GM19372 (cell line): ENCODE measurements at regions not wholly inside any gene's neighbourhood (a gene's known extent, or its start where the extent isn't known, plus 50 kb on each side); places are given as distances from the start of the nearest gene placed in this dataset.
"Not testable (repeated sequence)": the region's sequence is repeated elsewhere in the genome, so short reads cannot be mapped to it uniquely, and the experiment has no call there.

Experiments
- ATAC-seq: cut with Tn5 transposase; IDR thresholded peaks from one replicate; pipeline ENCODE4 v1.9.1; 2021; ENCODE audit warnings: mild to moderate bottlenecking, low read depth, moderate library complexity; ENCODE audit not compliant: unreplicated experiment

GRCh38 chr10:8638088-8638672 lies 583.7 kb downstream of the GATA3 start:
- ATAC-seq: no peak

DNA sequence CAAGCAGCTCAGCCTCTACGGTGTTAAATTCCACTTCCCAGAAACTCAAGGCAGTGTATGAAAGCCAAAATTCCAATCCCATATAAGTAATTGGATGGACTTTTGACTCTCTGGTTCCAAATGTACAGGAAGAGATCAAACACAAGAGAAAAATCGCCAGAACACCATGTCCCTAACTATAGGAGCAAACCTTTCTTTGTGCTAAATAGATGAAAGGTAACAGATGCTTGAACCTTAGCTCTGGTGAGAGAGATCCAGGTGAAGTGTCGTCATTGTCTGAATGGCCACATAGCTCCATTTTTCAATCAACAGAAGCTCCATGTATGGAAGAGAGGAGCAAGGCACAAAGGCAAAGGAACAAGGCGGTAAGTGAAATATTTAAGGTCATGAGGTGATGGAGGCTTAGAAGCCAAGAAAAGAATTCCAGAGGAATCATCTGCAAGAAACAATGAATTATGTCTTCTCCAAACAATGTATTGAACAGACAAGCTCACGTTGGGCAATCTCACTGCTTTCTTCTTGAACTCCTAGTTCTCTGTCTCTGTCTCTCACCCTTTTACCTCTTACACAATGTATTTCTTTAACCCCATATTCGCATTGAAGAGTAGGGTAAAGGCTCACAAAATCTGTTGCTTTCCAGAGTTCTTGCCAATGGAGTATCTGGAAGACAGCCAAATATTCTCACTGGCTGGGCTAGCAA lies 585.1 kb downstream of the GATA3 start:
- ATAC-seq: no peak

GRCh38 chr10:8640301-8640700 lies 585.8 kb downstream of the GATA3 start:
- no peak for ATAC-seq

- ATAC-seq: no peak
Observed at GRCh38 chr10:8640878-8641277, 586.4 kb downstream of the GATA3 start.

DNA sequence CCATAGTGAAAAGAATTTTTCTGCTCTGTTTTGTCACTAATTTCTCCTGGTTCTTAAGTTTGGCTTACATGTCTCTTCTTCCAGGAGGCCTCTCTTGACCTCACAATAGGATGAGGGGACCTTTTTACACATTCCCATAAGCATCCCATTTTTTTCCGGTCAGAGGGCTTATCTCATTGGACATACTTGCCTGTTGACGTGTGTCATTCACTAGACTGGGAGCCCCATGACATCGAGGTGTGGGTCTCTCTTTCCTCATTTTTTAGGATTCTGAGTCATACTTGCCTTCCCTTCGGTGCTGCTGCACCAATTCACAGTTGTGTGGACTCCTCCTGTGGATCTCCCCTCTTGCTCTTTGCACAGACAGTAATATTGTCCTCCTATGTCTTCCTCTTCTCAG lies 601.8 kb downstream of the GATA3 start:
- no peak for ATAC-seq

DNA sequence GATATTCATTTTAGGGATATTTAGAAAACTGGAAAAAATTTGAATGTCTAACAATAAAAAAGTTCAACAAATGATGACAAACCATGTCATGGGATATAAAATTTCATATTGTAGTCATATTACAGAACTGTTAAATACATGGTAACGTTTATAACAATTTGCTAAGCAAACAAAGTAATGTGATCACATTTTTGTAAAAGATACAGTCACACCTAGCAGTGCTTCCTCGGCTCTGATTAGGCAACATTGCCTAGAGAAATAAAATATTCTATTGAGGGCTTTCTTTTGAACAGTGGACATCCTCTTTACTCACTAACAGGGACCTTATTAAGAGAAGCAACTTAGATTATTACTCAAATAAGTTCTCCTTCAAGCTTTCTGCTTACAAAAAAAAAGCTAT lies 605.5 kb downstream of the GATA3 start:
- ATAC-seq: no peak

DNA sequence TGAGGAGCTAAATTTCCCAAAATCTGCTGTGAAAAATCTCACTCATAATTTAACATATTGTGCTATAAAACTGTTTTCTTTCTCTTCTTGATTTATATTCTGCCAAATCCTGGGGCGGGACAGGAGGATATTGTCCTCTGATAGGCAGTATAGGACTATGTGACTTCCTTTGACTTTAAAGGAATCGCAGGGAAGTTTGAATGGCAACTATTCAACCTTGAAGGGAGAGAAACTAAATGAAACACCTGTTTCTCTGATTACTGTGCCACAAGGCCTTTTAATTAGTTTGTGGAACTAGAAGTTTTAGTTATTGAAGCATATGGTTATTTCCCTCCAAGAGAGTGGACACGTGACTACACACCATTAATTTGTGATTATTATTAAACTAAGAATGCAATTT lies 607.4 kb downstream of the GATA3 start:
- ATAC-seq: no peak

DNA sequence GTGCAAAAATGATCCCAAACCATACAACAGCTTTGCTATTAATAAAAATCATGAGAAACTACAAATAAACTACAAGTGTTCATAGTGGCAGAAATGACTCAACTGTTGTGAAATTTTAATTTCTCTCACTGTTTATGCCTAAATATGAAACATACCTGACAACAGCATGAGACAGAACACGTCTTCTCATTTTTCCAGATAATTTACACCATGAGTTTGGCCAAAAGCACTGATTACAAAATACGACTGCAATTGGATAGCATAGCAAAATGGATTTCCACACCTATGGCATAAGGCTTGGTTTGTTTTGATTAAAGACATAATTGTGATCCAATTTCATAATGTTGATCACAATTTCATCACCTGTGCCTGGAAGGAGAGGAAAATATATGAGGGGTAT lies 608.6 kb downstream of the GATA3 start:
- ATAC-seq: no peak

DNA sequence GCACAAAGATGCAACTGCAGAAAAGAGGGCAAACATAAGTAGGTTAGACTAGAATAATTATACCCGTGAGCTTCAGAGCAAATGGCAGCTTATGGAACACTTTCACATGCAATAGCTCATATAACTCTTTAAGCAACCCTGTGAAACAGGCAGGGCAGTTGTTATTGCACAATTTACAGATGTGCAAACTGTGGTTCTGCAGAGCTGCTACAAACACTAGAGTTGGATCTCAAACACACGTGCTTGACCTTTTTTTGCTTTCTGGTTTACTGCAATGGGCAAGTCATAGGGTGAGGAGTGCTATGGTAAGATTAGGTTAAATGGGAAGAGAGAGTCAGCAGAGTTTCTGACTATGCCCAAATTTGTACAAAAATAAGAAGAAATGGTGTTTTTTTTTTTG lies 610.8 kb downstream of the GATA3 start:
- no peak for ATAC-seq

- no peak for ATAC-seq
Observed at GRCh38 chr10:8670461-8670860, 616.0 kb downstream of the GATA3 start.

GRCh38 chr10:8674230-8674629 lies 619.7 kb downstream of the GATA3 start:
- ATAC-seq: no peak

GRCh38 chr10:8677642-8678041 lies 623.2 kb downstream of the GATA3 start:
- ATAC-seq: no peak

GRCh38 chr10:8684916-8685315 lies 630.4 kb downstream of the GATA3 start:
- not testable (repeated sequence) for ATAC-seq

DNA sequence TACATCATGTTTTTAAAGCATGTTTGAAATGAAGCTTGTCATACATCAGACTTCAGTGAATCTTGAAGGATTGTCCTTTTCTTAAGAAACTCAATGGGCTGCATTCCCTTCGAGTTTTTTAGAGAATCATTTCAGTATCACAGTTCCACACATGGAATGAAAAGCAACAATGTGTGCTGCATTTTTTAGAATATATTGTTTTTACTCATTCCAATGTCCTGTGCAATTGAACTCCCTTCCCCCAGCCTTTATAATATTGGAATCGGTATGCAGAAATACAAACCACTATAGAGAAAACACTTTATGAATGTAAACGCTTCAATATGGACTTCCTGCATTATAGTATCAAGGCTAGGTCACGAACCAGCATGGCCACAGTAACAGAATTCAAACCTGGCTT lies 634.4 kb downstream of the GATA3 start:
- no peak for ATAC-seq

- ATAC-seq: no peak
Observed at GRCh38 chr10:8691498-8692017, 637.1 kb downstream of the GATA3 start.

GRCh38 chr10:8693635-8694034 lies 639.1 kb downstream of the GATA3 start:
- ATAC-seq: not testable (repeated sequence)

- no peak for ATAC-seq
Observed at GRCh38 chr10:8696746-8697145, 642.3 kb downstream of the GATA3 start.

DNA sequence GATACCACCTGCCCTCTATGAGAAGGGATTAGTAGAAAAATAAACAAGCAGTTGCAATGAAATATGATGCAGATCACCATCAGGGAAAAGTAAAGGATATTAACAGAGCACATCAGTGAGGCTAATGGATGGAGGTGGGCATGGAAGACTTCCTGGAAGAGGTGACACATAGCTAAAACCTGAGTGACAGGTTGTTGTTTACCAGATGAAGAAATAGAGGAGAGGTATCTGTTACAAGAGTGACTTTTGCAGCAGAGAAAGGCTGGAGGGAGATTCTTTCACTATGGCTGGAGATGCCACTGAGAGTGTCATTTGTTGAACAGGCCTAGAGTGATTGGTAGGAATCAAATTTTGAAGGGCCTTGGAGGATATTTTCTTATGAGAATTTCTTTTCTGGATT lies 646.2 kb downstream of the GATA3 start:
- ATAC-seq: no peak

GRCh38 chr10:8702181-8702580 lies 647.7 kb downstream of the GATA3 start:
- no peak for ATAC-seq

- no peak for ATAC-seq
Observed at GRCh38 chr10:8705415-8705814, 650.9 kb downstream of the GATA3 start.

GRCh38 chr10:8712656-8713055 lies 658.2 kb downstream of the GATA3 start:
- ATAC-seq: no peak

GRCh38 chr10:8719971-8720370 lies 665.5 kb downstream of the GATA3 start:
- no peak for ATAC-seq
